Midbrain (tissue), 1 donor: ENCODE measurements at regions not wholly inside any gene's neighbourhood (a gene's known extent, or its start where the extent isn't known, plus 50 kb on each side); places are given as distances from the start of the nearest gene placed in this dataset.
A peak's percentile ranks its signal among the peaks of the same experiment; 100 is the strongest.

Experiments
- DNase-seq: peaks from one replicate; lab custom pipeline; 2025; lab: John Stamatoyannopoulos, UW

- no peak for DNase-seq
Measured at GRCh38 chr9:2453106-2453505, 168.5 kb upstream of the VLDLR start.

- no peak for DNase-seq
Measured at GRCh38 chr9:2453701-2454100, 167.9 kb upstream of the VLDLR start.

- DNase-seq, result peak; percentile 24
Measured at GRCh38 chr9:2459756-2460155, 161.8 kb upstream of the VLDLR start.

- DNase-seq, result no peak
Measured at GRCh38 chr9:2461892-2462291, 159.7 kb upstream of the VLDLR start.

- DNase-seq, result no peak
Measured at GRCh38 chr9:2464624-2465023, 157.0 kb upstream of the VLDLR start.

GRCh38 chr9:2465516-2465915 is 156.1 kb upstream of the VLDLR start:
- no peak for DNase-seq

GRCh38 chr9:2465921-2466460 is 155.6 kb upstream of the VLDLR start:
- no peak for DNase-seq

- DNase-seq, result no peak
Measured at GRCh38 chr9:2466703-2467102, 154.9 kb upstream of the VLDLR start.

- no peak for DNase-seq
Measured at GRCh38 chr9:2469681-2470221, 151.8 kb upstream of the VLDLR start.

- no peak for DNase-seq
Measured at GRCh38 chr9:2473681-2474080, 147.9 kb upstream of the VLDLR start.

- DNase-seq, result no peak
Measured at GRCh38 chr9:2477755-2478154, 143.8 kb upstream of the VLDLR start.

- no peak for DNase-seq
Measured at GRCh38 chr9:2478421-2478820, 143.2 kb upstream of the VLDLR start.

GRCh38 chr9:2479056-2479565 is 142.5 kb upstream of the VLDLR start:
- DNase-seq, result no peak

- DNase-seq, result no peak
Measured at GRCh38 chr9:2480255-2480837, 141.2 kb upstream of the VLDLR start.

- DNase-seq, result no peak
Measured at GRCh38 chr9:2481216-2481615, 140.4 kb upstream of the VLDLR start.

GRCh38 chr9:2486988-2487387 is 134.6 kb upstream of the VLDLR start:
- no peak for DNase-seq

GRCh38 chr9:2489838-2490314 is 131.7 kb upstream of the VLDLR start:
- DNase-seq, result no peak

GRCh38 chr9:2492161-2492560 is 129.4 kb upstream of the VLDLR start:
- no peak for DNase-seq

GRCh38 chr9:2493109-2493508 is 128.5 kb upstream of the VLDLR start:
- no peak for DNase-seq

GRCh38 chr9:2493529-2493928 is 128.1 kb upstream of the VLDLR start:
- no peak for DNase-seq

- no peak for DNase-seq
Measured at GRCh38 chr9:2494562-2494961, 127.0 kb upstream of the VLDLR start.

GRCh38 chr9:2495221-2496005 is 126.2 kb upstream of the VLDLR start:
- no peak for DNase-seq

GRCh38 chr9:2496169-2496568 is 125.4 kb upstream of the VLDLR start:
- no peak for DNase-seq
